ENCODE measurements at regions not wholly inside any gene's neighbourhood (a gene's known extent, or its start where the extent isn't known, plus 50 kb on each side); places are given as distances from the start of the nearest gene placed in this dataset.
A peak's percentile ranks its signal among the peaks of the same experiment; 100 is the strongest.

DNA sequence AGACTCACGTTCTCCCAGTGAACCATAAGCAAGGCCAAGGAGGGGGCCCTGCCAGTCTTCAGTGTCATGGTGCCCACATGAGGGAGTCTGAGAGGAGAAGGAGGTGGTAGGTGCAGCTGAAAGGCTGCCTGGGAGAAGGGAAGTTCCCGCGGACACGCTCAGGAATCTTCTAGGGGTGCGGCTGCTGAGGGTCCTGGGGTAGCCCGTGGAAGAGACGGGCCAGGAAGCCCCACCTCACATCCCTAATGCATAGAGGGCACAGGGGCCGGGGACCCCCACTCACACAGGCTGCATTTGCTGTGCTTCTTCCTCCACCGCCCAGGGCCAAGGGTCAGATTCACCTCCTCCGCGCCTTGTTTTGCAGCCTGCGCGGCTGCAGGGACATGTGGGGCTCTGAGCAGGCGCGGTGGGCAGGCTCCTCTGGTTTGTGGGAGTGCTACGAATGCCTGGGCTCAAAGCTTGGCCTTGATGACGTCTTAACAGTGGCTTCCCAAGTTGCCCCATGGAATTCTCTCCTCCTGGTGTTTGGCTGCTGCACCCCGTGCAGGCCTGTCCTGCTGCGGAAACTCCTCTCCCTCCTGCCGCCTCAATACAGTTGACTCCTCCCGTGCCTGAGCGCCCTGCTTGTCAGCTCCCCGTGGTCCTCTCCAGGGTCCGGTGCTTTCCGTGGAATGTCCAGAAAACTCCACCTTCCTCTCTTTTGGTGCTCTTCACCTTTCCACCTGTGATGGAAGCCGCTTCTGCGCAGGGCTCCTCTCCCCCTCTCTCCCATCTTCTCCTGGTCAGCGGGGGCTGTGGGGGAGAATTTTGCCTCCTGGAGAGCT is 95.7 kb downstream of the VAPA start:
- DNase-seq, result no peak

DNA sequence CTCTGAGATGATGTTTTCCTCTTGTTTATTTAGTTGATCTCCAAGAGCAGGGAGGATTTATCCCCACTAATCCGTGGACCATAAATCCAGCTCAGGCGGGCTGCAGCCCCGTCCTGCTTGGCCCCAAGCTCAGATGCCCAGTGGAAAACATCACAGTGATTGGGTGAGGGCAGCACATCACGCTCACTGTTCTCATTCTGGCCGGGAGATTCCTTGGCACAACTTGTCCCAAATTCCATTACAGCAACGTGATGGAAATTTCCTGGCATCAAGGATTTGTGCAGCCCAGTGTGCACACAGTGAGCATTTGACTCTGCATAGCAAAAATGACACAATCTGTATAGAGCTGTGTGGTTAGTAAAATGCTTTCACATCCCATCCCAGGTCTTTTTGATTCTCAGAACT is 96.8 kb downstream of the VAPA start:
- DNase-seq, result peak in 1 of 2 experiments; percentile 13

DNA sequence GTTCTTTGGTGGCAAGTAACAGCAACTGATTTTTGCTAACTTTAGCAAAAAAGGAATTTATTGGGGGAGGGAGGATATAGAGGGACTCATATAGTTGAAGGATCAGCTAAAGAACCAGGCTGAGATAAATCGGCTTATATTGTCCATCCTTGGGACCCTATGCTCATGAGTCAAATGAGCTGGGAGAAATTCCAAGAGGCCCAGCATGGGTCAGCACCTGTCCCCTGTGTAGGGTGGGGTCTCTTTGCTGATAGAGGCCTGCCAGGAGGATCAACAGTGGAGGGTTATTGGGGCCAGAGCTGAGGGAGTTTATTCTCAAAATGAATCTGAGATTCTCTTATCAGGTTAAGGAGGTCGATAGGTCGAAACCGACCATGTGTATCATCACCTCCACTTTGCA is 97.2 kb downstream of the VAPA start:
- no peak for DNase-seq

DNA sequence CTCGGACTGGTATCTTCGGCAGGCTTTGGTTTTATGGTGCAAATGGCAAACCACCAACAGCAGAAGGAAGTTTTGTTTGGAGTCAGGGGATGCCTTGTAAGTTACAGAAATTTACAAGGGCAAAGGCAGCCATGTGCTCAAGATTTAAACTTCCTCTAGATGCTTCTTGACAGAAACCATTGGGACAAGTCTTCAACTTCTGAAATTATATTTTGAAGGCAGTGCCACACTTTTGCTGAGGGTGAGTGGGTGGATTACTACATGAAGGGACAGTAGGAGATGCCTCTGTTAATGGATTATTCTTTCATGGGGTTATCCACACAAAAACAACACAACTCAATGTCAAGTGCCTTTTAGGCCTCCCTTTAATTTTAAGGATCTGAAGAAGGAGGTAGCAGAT is 97.9 kb downstream of the VAPA start:
- no peak for DNase-seq

DNA sequence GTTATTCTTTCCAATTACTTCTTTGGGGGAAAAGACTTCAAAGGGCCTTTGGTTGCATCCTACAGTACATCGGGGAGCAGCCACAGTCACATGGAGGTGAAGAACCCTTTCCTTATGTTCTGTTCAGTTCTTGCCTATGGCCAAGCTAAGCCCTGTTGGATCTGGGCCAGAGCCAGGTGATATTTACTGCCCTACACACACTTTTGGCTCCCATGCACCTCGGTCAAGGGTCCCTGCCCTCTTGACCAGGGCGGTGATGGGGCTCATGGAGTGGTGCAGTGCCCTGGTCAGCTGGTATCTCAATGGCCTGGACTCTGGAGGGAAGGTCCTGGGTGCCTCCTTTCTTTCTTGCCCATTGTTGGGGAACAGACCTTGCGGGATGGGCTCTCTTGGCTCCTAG is 98.7 kb downstream of the VAPA start:
- no peak for DNase-seq

DNA sequence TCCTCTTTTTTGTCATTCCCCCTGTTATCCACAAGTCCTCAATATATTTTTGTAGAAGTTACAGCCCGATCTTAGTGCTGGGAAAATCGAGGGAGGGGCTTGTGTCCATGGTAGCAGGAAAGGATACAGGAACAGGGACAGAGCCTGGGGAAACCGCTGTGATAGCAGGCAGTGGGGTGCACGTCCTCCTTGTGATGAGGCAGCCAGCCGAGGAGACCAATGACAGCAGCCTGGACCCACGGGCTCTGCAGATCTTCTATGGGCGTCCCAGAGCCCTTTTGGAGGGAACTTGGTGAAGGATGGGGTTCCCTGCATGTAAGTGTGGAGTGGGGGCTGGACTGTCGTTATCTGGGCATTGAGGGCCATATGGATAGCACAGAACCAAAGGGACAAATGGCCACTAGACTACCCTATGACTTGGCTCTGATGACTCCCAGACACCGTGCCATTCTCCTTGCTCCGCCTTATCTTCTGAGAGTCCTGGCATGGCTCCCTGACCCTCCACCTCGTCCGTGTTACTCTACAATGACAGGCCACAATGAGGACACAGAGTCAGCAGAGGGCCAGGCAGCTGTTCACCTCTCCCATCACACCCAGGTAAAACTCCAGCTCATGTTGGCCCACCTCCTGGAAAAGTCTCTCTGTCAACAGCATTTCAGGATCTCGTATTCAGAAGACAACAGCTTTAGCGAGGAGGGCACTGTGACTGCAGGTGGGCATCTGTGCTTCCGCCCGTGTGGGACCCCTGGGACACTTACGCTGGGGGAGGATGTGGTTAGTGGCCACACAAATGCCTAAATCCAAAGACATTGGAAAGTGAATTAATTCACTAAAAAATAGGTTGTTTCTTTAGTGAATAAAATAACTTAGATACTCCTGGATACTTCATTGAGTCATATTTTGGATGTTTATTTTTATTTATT is 100.1 kb downstream of the VAPA start:
- no peak for DNase-seq

DNA sequence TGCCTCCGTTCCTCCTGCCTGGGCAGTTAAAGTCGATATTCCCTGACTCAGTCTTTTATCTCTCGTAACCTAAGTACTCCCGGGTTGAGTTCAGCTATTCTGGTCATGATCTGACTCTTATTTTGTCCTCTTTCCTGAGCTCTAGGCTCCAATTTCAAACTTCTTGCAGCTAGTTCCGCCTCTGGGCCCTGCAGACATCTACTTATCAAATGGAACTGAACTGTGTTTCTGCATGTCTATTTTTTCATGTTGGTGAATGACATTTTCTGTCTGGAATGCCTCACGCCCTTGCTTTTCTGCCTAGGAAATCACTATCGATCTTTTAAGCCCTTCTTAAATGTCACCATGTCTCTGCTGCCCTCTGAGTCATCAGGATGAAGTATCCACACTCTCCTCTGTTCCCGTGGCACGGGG is 101.5 kb downstream of the VAPA start:
- no peak for DNase-seq

DNA sequence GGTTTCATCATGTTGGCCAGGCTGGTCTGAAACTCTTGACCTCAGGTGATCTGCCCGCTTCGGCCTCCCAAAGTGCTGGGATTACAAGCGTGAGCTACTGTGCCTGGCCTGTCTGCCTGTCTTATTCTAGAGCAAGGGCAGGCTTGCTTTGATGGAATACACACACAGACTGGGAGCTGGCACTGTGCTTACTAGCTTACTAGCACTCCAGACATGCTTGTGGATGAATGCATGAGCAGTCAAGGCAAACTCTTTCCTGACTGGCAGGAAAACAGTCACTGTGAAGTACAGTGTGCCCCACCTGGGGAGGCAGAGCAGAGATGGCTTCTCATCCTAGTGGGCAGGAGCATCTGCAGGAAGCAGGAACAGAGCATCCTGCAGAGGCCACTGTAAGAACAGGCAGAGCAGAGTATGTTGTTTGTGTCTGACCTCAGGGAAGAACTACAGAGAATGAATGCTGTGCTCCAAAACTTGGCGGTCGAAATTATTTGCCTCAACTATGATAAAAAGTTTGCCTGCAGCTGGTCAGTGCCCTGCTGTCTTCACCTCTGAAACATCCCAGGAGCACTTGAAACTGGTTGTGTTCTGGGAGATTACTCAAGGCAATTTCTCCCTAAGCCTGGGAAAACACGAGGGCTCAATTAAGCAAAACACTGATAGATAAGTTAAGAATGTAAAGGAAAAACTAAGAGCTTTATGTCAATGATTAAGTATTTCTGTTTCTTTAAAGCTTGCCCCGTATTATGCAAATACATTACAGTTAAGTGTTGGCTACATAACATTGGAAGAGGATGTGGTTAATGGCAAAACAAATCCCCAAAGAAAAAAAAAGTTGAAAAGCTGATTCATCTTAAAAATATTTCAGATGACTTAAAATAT is 102.4 kb downstream of the VAPA start:
- no peak for DNase-seq

DNA sequence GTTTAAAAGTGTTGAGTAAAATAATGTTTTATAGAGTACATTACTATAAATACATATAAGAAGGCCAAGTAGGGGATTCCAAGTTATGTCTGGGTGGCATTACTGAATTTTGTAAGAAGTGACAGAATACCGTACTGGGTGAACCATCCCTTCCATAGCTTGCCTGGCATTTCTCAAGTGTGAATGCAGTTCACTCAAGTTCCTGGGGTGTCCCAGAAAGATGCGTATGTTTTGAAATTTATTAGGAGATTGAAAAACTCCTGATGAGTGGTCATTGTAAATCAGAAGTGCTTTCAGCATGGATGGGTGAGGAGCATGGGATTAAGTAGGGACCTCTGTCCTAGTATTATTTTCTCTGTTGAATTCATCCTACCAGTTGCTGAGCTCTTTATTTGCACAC is 103.2 kb downstream of the VAPA start:
- no peak for DNase-seq

DNA sequence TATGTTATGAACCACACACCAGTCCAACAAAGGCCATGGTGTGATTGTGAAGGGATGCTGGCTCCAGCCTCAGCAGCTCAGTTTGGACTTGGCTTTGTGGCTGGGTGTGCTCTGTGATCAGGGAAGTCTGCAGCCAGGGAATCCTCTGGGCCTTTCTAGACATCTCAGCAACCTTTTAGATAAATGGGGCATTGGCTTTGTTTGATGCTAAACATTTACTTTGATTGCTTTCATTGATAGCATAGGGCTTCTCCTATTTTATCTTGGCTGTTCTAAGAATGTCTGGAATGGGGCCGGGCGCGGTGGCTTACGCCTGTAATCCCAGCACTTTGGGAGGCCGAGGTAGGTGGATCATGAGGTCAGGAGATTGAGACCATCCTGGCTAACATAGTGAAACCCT is 104.5 kb downstream of the VAPA start:
- no peak for DNase-seq

DNA sequence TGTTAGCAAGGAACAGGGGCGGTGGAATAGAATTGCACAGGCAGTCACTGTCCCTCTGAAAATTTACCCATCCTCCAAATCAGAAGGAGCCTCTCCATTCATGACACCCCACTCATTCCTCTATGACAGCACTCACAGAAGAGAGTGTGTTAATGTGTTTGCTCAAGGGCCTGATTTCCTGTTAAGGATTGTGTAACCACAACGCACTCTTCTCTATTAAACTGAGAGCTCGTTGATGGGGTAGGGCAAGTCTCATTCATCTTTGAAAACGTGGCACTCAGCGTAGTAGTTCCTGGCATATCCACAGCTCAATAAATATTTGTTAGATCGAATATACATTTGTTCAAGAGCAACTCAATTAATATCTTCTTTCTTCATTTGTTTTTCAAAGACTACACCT is 106.4 kb downstream of the VAPA start:
- no peak for DNase-seq

DNA sequence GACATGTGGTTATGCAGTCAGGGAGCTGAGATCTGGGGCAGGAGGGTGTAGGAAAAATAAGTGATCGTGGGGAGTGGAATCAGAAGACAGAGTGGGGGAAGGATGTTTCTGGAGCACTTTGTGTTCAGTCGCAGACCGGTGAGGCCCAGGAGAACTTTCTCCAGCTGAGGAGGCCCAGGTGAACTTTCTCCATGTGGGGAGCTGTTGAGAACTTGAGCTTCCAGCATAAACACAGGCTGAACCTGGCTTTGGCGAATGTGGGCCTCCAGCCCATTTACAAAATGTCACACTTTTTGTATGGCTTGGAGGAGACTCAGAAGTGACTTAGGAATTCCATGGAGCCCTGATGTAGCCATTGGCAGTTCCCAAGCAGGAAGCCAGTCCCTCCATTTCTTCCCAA is 108.5 kb downstream of the VAPA start:
- no peak for DNase-seq

DNA sequence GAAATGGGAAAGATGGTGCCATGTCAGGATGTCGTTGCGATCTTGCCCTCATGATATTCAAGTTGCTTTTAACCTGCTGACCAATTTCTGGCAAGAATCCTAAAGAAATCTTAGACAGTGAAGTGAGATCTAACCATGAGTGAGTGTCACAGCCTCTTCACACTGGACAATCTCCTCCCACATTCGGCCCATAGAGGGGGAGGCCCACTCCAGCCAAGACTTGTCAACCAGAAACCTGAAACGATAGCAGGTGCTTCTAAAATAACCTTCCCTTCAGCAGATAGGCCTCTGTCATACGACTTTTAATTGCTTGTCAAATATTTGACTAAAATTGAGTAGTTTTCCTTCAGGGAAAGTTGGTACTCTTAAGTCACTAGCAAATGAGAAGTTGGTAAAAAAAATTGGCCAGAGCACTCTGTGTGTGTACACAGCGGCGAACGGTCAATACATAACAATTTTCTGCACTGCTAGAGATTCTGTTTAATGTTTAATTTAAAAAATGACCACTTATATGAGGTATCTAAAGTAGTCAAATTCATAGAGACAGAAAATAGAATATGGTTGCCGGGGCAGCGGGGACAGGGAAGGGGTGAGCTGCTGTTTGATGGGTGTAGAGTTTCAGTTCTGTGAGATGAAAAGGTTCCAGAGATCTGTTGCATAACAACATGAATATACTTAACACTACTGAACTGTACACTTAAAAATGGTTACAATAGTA is 110.2 kb downstream of the VAPA start:
- DNase-seq, result no peak

DNA sequence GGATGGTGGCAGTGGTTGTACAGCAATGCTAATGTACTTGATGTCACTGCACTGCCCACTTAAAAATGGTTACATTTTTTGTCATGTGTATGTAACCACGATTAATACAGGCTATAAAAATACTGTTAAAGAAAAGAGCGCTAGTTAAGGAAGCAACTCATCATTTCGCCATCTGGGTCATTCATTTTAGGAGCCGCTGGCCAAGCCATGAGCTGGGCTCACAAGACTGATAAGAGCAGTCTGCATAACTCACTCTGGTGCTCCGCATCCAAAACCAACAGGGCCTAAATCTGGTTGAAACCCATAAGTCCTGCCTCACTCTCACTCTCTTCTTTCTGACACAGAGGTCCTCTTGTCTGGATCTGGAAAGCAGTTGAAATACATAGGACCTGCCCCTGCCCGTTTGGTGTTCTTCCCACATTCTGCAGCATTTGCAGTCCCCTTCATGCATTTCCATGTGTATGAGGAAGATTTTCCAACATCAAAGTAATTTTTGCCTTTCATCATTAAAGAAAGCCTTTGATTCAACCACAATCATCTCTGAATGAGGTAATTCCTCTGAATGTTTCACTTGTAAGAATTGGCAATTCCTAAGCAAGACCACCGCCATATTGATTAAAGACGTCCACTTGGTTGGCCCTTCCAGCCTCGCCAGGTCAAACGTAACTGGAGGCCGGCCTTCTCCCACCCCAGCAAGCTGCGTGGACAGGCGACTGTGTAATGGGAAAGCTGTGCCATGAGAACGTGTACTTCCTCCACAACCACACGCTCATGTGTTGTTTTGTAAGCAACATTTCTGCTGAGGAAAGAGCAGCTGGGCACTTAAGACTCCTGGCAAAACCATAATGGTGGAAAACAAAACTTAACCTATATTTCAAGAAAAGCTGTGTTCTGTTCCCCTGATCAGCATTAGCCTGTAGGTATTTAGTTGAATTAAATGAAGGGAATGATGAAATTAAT is 112.2 kb downstream of the VAPA start:
- DNase-seq, result no peak

DNA sequence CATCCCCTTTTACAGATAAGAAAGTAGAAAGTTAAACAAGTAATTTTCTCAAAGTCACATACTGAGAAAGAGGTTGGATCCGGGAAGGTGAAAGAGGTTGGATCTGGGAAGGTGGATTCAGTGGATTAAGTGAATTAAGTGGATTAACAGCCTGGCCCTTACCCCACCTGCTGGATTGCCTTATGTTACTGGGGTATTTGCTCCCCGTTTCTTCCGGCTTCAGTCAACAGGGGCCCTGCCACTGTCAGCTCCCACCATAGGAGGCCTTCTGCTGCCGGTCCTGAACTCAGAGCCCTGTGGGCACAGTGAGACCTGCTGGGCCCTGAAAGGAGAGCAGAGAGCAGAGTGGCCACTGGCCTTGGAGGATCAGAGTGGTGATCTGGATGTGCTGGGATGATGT is 113.2 kb downstream of the VAPA start:
- no peak for DNase-seq

DNA sequence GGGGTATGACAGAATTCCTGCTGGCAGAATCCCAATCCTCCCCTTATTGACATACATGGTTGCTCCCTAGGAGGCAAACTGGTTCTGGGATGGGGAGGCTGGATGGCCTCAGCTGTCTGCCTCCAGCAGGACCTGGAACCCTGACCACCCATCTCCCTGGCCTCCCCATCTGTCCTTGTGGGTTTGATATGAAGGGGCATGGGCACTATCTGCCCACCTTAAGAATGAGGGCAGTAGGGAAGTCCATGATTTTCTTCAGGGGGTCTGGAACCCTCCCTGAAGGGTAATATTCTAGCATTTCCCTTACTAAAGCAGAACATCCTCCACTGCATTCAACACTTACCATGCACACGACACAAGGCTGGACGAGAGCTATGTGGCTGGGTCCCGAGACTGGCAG is 113.6 kb downstream of the VAPA start:
- DNase-seq, result no peak

DNA sequence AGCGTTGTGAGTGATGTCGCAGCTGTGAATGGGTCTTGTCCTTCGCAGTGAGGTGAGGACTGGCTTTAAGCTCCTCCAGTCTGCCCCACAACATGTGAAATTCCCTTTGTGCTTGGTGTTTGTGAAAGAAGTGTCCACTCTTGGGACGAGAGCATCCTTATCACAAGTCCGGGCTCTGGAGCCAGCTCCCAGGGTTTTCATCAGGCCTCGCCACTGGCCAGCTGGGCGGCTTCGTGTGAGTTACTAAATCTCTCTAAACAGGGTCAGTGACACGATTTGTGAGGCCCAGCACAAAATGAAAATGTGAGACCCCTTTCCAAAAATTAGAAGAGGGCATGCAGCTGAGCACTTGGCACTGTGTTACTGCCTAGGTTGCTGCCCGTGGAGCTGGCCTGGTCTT is 115.9 kb downstream of the VAPA start:
- no peak for DNase-seq

DNA sequence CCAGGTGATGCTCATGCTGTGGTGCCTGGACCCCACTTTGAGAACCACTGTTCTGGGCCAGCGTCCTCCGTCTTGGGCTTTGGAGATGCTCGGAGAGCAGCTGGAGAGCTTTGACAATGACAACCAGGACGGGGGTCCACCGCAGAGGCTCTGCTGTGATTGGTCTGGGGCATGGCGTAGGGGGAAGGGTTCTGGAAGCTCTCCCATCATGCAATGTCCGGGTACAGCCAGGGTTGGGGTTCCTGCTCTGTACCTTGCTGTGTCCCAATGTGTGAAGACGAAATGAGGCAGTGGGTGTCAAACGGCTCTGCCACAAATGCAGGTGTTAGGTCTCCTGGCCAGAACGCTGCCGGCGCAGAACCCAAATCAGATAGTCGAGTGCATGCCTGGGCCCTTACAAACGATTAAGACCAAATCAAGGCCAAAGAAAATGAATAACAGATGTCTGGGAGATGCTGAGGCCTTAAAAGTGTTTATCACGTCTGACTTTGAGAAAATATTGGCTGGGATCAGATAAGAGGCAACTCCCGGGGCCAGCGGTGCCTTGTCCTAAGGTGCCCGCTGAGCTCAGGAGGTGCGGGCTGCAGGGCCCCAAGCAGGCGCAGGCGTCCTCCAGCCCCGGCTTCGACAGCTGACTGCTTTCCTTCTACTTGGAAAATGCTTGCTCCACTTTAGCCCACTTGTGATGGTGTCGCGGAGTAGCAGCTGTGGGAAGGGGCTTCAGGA is 117.2 kb downstream of the VAPA start:
- DNase-seq, result no peak

DNA sequence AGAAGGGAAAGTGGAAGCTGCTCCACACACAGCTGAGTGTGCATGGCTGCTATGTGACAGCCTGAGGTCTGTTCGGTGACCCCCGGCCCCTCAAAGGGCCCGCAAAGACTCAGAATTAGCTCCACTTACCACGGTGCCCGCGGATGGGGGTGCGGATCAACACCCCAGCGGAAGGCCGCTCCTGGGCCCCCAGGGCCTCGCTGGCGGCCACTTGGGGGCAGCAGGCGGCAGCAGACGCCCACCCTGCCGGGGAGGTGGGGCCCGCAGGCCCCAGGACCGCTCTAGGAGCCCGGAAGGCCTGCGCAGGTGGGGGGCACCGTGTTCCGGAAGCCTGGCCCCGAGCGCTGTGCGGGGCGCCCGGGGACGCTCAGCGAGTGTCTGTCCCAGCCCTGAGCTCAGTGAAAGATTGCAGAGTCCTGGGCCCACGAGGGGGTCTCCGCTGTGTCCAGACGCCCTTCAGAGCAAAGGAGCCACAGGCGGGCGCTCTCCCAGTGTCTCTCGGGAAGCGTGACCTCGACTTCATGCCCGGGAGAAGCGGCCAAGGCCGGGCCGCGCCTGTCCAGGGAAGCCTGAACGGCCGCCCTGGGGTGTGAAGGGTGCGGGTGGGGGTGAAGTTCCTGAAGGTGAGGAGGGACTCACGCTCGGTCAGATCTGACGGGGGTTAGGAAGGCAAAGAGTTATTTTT is 118.7 kb downstream of the VAPA start:
- DNase-seq, result no peak

DNA sequence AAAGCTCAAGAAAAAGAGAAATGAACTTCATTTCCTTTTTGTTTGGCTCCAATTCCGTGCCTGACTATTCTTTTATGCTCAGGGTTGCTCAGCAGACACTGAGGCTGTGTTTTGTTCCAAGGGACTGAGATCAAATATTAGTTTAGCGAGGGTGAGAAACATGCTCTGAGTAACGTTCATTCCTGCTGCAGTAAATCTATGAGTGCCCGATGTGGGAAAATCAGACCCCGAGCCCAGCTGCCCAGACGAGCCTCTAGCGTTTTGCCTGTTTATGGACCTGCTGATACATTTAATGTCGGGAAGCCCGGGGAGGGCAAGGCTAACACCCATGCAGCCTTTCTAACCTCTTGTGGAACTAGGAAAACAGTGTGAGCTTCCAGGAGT is 119.2 kb downstream of the VAPA start:
- DNase-seq, result no peak
